ENCODE measurements at regions not wholly inside any gene's neighbourhood (a gene's known extent, or its start where the extent isn't known, plus 50 kb on each side); places are given as distances from the start of the nearest gene placed in this dataset.

- Histone ChIP-seq H3K4me3 (no peak overlapping the region), H3K4me1 (no peaks in the 10 kb centered on the region), H3K27ac (no peak overlapping the region), H3K9me3 (no peaks in the 10 kb centered on the region), H3K36me3 (no peaks in the 10 kb centered on the region), H3K27me3 (no peaks in the 10 kb centered on the region)
- intact Hi-C loops (cut with DNase I; ENCODE audit: low total_unique reads): no loop called here
- no peak for DNase-seq (ENCODE audit: low spot score in 2 of 2)
- TF ChIP-seq POLR2A (IDR thresholded peaks at IDR 0.05) (no peak), CTCF (IDR thresholded peaks at IDR 0.05) (no peak), POLR2AphosphoS5 (IDR thresholded peaks at IDR 0.05) (no peak)
These were observed 55.8 kb upstream of the SSBP3 start for GRCh38 chr1:54461731-54462596.

- intact Hi-C loops (cut with DNase I; ENCODE audit: low total_unique reads): no loop called here
- Histone ChIP-seq H3K27ac (no peak overlapping the region), H3K9me3 (no peaks in the 10 kb centered on the region), H3K36me3 (no peaks in the 10 kb centered on the region), H3K27me3 (no peaks in the 10 kb centered on the region), H3K4me1 (no peaks in the 10 kb centered on the region), H3K4me3 (no peak overlapping the region)
- DNase-seq (ENCODE audit: low spot score in 2 of 2): no peak
- no peak for TF ChIP-seq POLR2A (IDR thresholded peaks at IDR 0.05)
These were observed 54.7 kb upstream of the SSBP3 start for GRCh38 chr1:54460861-54461387.

GRCh38 chr1:54460351-54460750, 54.2 kb upstream of the SSBP3 start:
- Histone ChIP-seq H3K9me3 (no peaks in the 10 kb centered on the region), H3K27me3 (no peaks in the 10 kb centered on the region), H3K4me1 (no peaks in the 10 kb centered on the region), H3K27ac (no peak overlapping the region), H3K36me3 (no peaks in the 10 kb centered on the region), H3K4me3 (no peak overlapping the region)
- DNase-seq (ENCODE audit: low spot score in 2 of 2): no peak
- intact Hi-C loops (cut with DNase I; ENCODE audit: low total_unique reads): no loop called here
- TF ChIP-seq CTCF (IDR thresholded peaks at IDR 0.05): no peak
- no peak for TF ChIP-seq POLR2A (IDR thresholded peaks at IDR 0.05)
- TF ChIP-seq POLR2AphosphoS5 (IDR thresholded peaks at IDR 0.05): no peak

GRCh38 chr1:54459726-54460191, 53.6 kb upstream of the SSBP3 start:
- TF ChIP-seq POLR2A (IDR thresholded peaks at IDR 0.05): no peak
- TF ChIP-seq POLR2AphosphoS5 (IDR thresholded peaks at IDR 0.05): no peak
- no peak for TF ChIP-seq CTCF (IDR thresholded peaks at IDR 0.05)

DNA sequence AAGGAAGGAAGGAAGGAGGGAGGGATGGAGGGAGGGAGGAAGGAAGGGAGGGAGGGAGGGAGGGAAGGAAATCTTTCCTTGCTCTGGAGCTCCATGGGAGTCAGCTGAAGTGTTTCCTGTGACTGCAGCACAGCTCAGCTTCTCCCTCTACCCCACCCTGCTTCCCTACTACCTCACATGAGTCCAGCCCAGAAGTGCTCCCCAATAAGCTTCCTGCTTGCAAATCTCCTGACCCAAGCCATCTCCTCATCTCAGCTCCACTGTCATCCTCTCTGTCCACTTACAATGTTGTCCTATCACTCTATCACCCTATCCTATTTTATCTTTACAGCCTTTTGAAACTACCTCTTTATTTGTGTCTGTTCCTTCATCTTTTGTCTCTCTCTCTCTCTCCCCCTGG, 52.9 kb upstream of the SSBP3 start:
- no peak for DNase-seq (ENCODE audit: low spot score in 2 of 2)
- TF ChIP-seq CTCF (IDR thresholded peaks at IDR 0.05) (no peak), POLR2A (IDR thresholded peaks at IDR 0.05) (no peak), POLR2AphosphoS5 (IDR thresholded peaks at IDR 0.05) (no peak)

More at GRCh38 chr1:54459726-54460191, 53.6 kb upstream of the SSBP3 start:
- Histone ChIP-seq H3K36me3 (no peaks in the 10 kb centered on the region), H3K4me3 (no peak overlapping the region), H3K9me3 (no peaks in the 10 kb centered on the region), H3K27ac (no peak overlapping the region), H3K27me3 (no peaks in the 10 kb centered on the region), H3K4me1 (no peaks in the 10 kb centered on the region)
- no peak for DNase-seq (ENCODE audit: low spot score in 2 of 2)
- intact Hi-C loops (cut with DNase I; ENCODE audit: low total_unique reads): no loop called here

More for the DNA sequence above, 52.9 kb upstream of the SSBP3 start:
- Histone ChIP-seq H3K4me1 (no peaks in the 10 kb centered on the region), H3K27me3 (no peaks in the 10 kb centered on the region), H3K27ac (no peak overlapping the region), H3K36me3 (no peaks in the 10 kb centered on the region), H3K4me3 (no peak overlapping the region), H3K9me3 (no peaks in the 10 kb centered on the region)
- intact Hi-C loops (cut with DNase I; ENCODE audit: low total_unique reads): no loop called here
